ENCODE measurements at regions not wholly inside any gene's neighbourhood (a gene's known extent, or its start where the extent isn't known, plus 50 kb on each side); places are given as distances from the start of the nearest gene placed in this dataset.

DNA sequence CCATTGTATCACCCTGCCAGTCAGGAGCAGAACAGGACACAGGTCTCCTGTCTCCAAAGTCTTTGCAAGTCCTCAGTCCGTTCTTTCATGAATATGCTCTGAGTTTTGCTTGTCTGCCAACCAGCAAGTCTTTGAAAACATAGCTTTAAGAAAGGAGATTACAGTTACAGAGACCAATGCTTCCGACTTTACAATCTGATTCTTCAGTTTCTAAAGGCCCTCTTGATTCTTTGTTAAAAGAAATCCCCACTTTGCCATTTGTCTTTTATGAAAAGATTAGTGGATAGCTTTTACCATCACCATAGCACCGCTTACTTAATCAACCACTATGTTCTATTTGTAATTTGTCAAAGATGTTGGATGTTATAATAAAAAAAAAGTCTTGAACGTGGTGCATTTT is 562.8 kb upstream of the BTBD3 start:
- ATAC-seq: no peak

DNA sequence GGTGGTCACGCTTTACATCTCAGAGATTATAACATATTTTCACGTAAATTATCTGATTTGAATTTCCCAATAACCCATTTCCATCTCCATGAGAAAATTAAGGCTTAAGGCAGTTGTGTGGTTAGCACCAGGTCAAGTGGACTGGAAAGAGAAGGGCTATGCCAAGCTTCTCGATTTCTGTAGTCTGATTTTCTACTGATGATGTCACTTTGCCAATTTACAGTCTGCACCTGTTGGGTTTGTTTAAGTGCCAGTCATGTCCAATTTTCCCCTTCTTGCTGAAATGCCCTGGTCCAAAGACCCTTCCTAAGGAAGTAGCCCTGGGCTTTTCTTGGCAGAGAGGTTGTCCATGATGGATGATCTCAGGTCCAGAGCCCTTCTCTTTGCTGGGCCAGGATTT is 562.3 kb upstream of the BTBD3 start:
- no peak for ATAC-seq

More for the DNA sequence above, 562.8 kb upstream of the BTBD3 start:
- TF ChIP-seq, protein P1, sequence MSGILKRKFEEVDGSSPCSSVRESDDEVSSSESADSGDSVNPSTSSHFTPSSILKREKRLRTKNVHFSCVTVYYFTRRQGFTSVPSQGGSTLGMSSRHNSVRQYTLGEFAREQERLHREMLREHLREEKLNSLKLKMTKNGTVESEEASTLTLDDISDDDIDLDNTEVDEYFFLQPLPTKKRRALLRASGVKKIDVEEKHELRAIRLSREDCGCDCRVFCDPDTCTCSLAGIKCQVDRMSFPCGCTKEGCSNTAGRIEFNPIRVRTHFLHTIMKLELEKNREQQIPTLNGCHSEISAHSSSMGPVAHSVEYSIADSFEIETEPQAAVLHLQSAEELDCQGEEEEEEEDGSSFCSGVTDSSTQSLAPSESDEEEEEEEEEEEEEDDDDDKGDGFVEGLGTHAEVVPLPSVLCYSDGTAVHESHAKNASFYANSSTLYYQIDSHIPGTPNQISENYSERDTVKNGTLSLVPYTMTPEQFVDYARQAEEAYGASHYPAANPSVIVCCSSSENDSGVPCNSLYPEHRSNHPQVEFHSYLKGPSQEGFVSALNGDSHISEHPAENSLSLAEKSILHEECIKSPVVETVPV (CRISPR knock-in tag; IDR thresholded peaks at IDR 0.05): no peak
- TF ChIP-seq ZNF565 (CRISPR knock-in tag; conservative IDR thresholded peaks at IDR 0.05; ENCODE audit: low read depth): no peak
- no peak for TF ChIP-seq ZNF70 (CRISPR knock-in tag; IDR thresholded peaks at IDR 0.05)
- TF ChIP-seq OSR1 (CRISPR knock-in tag; IDR thresholded peaks at IDR 0.05): no peak
- TF ChIP-seq TCF4 (CRISPR knock-in tag; IDR thresholded peaks at IDR 0.05; ENCODE audit: borderline replicate concordance): no peak
- TF ChIP-seq, protein P2, sequence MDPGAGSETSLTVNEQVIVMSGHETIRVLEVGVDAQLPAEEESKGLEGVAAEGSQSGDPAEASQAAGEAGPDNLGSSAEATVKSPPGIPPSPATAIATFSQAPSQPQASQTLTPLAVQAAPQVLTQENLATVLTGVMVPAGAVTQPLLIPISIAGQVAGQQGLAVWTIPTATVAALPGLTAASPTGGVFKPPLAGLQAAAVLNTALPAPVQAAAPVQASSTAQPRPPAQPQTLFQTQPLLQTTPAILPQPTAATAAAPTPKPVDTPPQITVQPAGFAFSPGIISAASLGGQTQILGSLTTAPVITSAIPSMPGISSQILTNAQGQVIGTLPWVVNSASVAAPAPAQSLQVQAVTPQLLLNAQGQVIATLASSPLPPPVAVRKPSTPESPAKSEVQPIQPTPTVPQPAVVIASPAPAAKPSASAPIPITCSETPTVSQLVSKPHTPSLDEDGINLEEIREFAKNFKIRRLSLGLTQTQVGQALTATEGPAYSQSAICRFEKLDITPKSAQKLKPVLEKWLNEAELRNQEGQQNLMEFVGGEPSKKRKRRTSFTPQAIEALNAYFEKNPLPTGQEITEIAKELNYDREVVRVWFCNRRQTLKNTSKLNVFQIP (CRISPR knock-in tag; IDR thresholded peaks at IDR 0.05; ENCODE audit: borderline replicate concordance, low read depth): no peak
- TF ChIP-seq BACH2 (CRISPR knock-in tag; IDR thresholded peaks at IDR 0.05; ENCODE audit: borderline replicate concordance): no peak
- no peak for TF ChIP-seq ZFP30 (CRISPR knock-in tag; IDR thresholded peaks at IDR 0.05)
- no peak for TF ChIP-seq PPARA (CRISPR knock-in tag; IDR thresholded peaks at IDR 0.05; ENCODE audit: borderline replicate concordance)
- TF ChIP-seq, protein P3, sequence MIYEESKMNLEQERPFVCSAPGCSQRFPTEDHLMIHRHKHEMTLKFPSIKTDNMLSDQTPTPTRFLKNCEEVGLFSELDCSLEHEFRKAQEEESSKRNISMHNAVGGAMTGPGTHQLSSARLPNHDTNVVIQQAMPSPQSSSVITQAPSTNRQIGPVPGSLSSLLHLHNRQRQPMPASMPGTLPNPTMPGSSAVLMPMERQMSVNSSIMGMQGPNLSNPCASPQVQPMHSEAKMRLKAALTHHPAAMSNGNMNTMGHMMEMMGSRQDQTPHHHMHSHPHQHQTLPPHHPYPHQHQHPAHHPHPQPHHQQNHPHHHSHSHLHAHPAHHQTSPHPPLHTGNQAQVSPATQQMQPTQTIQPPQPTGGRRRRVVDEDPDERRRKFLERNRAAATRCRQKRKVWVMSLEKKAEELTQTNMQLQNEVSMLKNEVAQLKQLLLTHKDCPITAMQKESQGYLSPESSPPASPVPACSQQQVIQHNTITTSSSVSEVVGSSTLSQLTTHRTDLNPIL (CRISPR knock-in tag; IDR thresholded peaks at IDR 0.05; ENCODE audit: low read depth): no peak
- TF ChIP-seq ZC3H10 (CRISPR knock-in tag; IDR thresholded peaks at IDR 0.05): no peak
- no peak for TF ChIP-seq ARNTL (CRISPR knock-in tag; IDR thresholded peaks at IDR 0.05; ENCODE audit: borderline replicate concordance, low read depth)
- TF ChIP-seq ESRRG (CRISPR knock-in tag; IDR thresholded peaks at IDR 0.05): no peak
- no peak for TF ChIP-seq TOX (CRISPR knock-in tag; IDR thresholded peaks at IDR 0.05; ENCODE audit: borderline replicate concordance)
- TF ChIP-seq, protein P4, sequence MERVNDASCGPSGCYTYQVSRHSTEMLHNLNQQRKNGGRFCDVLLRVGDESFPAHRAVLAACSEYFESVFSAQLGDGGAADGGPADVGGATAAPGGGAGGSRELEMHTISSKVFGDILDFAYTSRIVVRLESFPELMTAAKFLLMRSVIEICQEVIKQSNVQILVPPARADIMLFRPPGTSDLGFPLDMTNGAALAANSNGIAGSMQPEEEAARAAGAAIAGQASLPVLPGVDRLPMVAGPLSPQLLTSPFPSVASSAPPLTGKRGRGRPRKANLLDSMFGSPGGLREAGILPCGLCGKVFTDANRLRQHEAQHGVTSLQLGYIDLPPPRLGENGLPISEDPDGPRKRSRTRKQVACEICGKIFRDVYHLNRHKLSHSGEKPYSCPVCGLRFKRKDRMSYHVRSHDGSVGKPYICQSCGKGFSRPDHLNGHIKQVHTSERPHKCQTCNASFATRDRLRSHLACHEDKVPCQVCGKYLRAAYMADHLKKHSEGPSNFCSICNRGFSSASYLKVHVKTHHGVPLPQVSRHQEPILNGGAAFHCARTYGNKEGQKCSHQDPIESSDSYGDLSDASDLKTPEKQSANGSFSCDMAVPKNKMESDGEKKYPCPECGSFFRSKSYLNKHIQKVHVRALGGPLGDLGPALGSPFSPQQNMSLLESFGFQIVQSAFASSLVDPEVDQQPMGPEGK (CRISPR knock-in tag; IDR thresholded peaks at IDR 0.05; ENCODE audit: borderline replicate concordance): no peak
- TF ChIP-seq CSDC2 (CRISPR knock-in tag; IDR thresholded peaks at IDR 0.05): no peak
- TF ChIP-seq ZNF8 (CRISPR knock-in tag; IDR thresholded peaks at IDR 0.05): no peak

DNA sequence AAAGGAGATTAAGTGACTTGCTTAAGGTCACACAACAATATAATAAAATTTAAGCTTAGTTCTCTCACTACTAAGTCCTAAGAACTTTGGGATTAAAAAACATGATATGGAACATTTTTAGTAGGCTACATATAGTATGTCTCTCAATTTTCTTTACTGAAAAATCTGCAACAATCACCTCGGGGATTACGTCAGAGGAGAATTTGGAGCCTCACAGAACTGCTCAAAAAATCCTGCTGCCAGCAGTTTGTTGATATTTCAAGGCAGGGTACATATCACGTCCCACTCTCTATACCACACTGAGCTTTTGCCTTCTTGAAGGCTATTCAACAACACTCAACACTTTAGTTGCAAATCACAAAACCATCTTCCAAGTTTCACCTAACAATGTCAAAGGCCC is 561.6 kb upstream of the BTBD3 start:
- ATAC-seq: no peak

More for the DNA sequence above, 562.3 kb upstream of the BTBD3 start:
- TF ChIP-seq, protein P4 (CRISPR knock-in tag; IDR thresholded peaks at IDR 0.05; ENCODE audit: borderline replicate concordance): no peak

More for the DNA sequence above, 561.6 kb upstream of the BTBD3 start:
- TF ChIP-seq RARB (CRISPR knock-in tag; IDR thresholded peaks at IDR 0.05): no peak
- TF ChIP-seq, protein P1 (CRISPR knock-in tag; IDR thresholded peaks at IDR 0.05): no peak
- no peak for TF ChIP-seq SNAI2 (CRISPR knock-in tag; IDR thresholded peaks at IDR 0.05)
- TF ChIP-seq OSR1 (CRISPR knock-in tag; IDR thresholded peaks at IDR 0.05): no peak
- no peak for TF ChIP-seq ZC3H10 (CRISPR knock-in tag; IDR thresholded peaks at IDR 0.05)
- TF ChIP-seq ZNF8 (CRISPR knock-in tag; IDR thresholded peaks at IDR 0.05): no peak
- TF ChIP-seq, protein P2 (CRISPR knock-in tag; IDR thresholded peaks at IDR 0.05; ENCODE audit: borderline replicate concordance, low read depth): no peak
- TF ChIP-seq ZNF70 (CRISPR knock-in tag; IDR thresholded peaks at IDR 0.05): no peak
- no peak for TF ChIP-seq GLIS3 (CRISPR knock-in tag; IDR thresholded peaks at IDR 0.05)
- no peak for TF ChIP-seq ISL1 (CRISPR knock-in tag; IDR thresholded peaks at IDR 0.05)
- TF ChIP-seq TOX (CRISPR knock-in tag; IDR thresholded peaks at IDR 0.05; ENCODE audit: borderline replicate concordance): no peak
- TF ChIP-seq PPARA (CRISPR knock-in tag; IDR thresholded peaks at IDR 0.05; ENCODE audit: borderline replicate concordance): no peak
- no peak for TF ChIP-seq TCF4 (CRISPR knock-in tag; IDR thresholded peaks at IDR 0.05; ENCODE audit: borderline replicate concordance)
- TF ChIP-seq BACH2 (CRISPR knock-in tag; IDR thresholded peaks at IDR 0.05; ENCODE audit: borderline replicate concordance): no peak
